WTC11 (cell line): ENCODE measurements at regions not wholly inside any gene's neighbourhood (a gene's known extent, or its start where the extent isn't known, plus 50 kb on each side); places are given as distances from the start of the nearest gene placed in this dataset.

Experiments
- ATAC-seq: fragments of 200-7000 bp; cut with Tn5 transposase; 2 replicates; pipeline ENCODE4 v1.10.0; 2021; ENCODE audit warnings: mild to moderate bottlenecking, moderate library complexity
- CTCF ChIA-PET: fragments of 300-600 bp; sonication (Branson Sonifier 250); formaldehyde crosslinking; loops from one replicate; lab custom pipeline; 2021; ENCODE audit warnings: antibody characterized with exemption; lab: Charles Lee
- POLR2A ChIA-PET: fragments of 350-600 bp; sonication (Branson Sonifier 250); formaldehyde crosslinking; loops from one replicate; lab custom pipeline; 2021; ENCODE audit warnings: antibody characterized with exemption; lab: Charles Lee
- DNase-seq: peaks from one replicate; pipeline ENCODE4 v3.0.0; 2021; ENCODE audit warnings: low spot score
- H3K27ac Mint-ChIP-seq: 2 replicates; pipeline ENCODE4 v1.8.0; 2021; ENCODE audit warnings: mixed read lengths
- H3K27me3 Mint-ChIP-seq: 2 replicates; pipeline ENCODE4 v1.8.0; 2021; ENCODE audit warnings: low read depth, mild to moderate bottlenecking, moderate library complexity, mixed read lengths
- H3K36me3 Mint-ChIP-seq: 2 replicates; pipeline ENCODE4 v1.8.0; 2021; ENCODE audit warnings: mixed read lengths
- H3K4me1 Mint-ChIP-seq: 2 replicates; pipeline ENCODE4 v1.8.0; 2022; ENCODE audit warnings: mixed read lengths
- H3K4me3 Mint-ChIP-seq: 2 replicates; pipeline ENCODE4 v1.8.0; 2021; ENCODE audit warnings: mild to moderate bottlenecking, moderate library complexity, mixed read lengths
- H3K9me3 Mint-ChIP-seq: 2 replicates; pipeline ENCODE4 v1.8.0; 2021; ENCODE audit warnings: mixed read lengths
- E2F5 ChIP-seq: sonication (generic); formaldehyde crosslinking; IDR thresholded peaks from 2 replicates; pipeline ENCODE4 v1.8.1; 2022; ENCODE audit warnings: mild to moderate bottlenecking, moderate library complexity, missing genetic modification reagents
- ELF4 ChIP-seq: sonication (generic); formaldehyde crosslinking; IDR thresholded peaks from 2 replicates; pipeline ENCODE4 v1.8.1; 2022; ENCODE audit warnings: low read depth, mild to moderate bottlenecking, moderate library complexity, missing genetic modification reagents
- FOXP4 ChIP-seq: sonication (generic); formaldehyde crosslinking; IDR thresholded peaks from 2 replicates; pipeline ENCODE4 v1.8.0; 2022; ENCODE audit warnings: mild to moderate bottlenecking, missing genetic modification reagents
- HMGXB4 ChIP-seq: sonication (generic); formaldehyde crosslinking; IDR thresholded peaks from 2 replicates; pipeline ENCODE4 v1.8.1; 2023; ENCODE audit warnings: mild to moderate bottlenecking, moderate library complexity, missing genetic modification reagents
- JAZF1 ChIP-seq: fragments of 250-450 bp; sonication (Bioruptor Pico); IDR thresholded peaks from 2 replicates; pipeline ENCODE4 v1.9.0; 2021; ENCODE audit warnings: moderate library complexity, mild to moderate bottlenecking, inconsistent platforms
- JUN ChIP-seq: sonication (generic); formaldehyde crosslinking; IDR thresholded peaks from 2 replicates; pipeline ENCODE4 v1.8.0; 2023; ENCODE audit warnings: mild to moderate bottlenecking, missing genetic modification reagents
- MAX ChIP-seq: sonication (generic); formaldehyde crosslinking; IDR thresholded peaks from 2 replicates; pipeline ENCODE4 v1.8.0; 2022; ENCODE audit warnings: mild to moderate bottlenecking, missing genetic modification reagents
- OVOL2 ChIP-seq: fragments of 250-450 bp; sonication (Bioruptor Pico); IDR thresholded peaks from 2 replicates; pipeline ENCODE4 v1.9.0; 2021; ENCODE audit warnings: mild to moderate bottlenecking, borderline replicate concordance
- PREB ChIP-seq: sonication (generic); formaldehyde crosslinking; IDR thresholded peaks from 2 replicates; pipeline ENCODE4 v1.8.1; 2022; ENCODE audit warnings: mild to moderate bottlenecking, missing genetic modification reagents, moderate library complexity, borderline replicate concordance
- PRRX2 ChIP-seq: fragments of 250-450 bp; sonication (Bioruptor Pico); IDR thresholded peaks from 2 replicates; pipeline ENCODE4 v1.8.0; 2021; ENCODE audit warnings: mild to moderate bottlenecking
- RORB ChIP-seq: fragments of 250-450 bp; sonication (Bioruptor Pico); IDR thresholded peaks from 2 replicates; pipeline ENCODE4 v1.9.0; 2021; ENCODE audit warnings: mild to moderate bottlenecking
- SMAD3 ChIP-seq: sonication (generic); formaldehyde crosslinking; IDR thresholded peaks from 2 replicates; pipeline ENCODE4 v1.8.0; 2022; ENCODE audit warnings: missing genetic modification reagents, mild to moderate bottlenecking, borderline replicate concordance
- SMAD4 ChIP-seq: sonication (generic); formaldehyde crosslinking; IDR thresholded peaks from 2 replicates; pipeline ENCODE4 v1.8.0; 2022; ENCODE audit warnings: mild to moderate bottlenecking, missing genetic modification reagents
- STAT6 ChIP-seq: sonication (generic); formaldehyde crosslinking; conservative IDR thresholded peaks from 2 replicates; pipeline ENCODE4 v1.8.1; 2023; ENCODE audit warnings: mild to moderate bottlenecking, low read depth, missing genetic modification reagents, moderate library complexity
- TCF7 ChIP-seq: sonication (generic); formaldehyde crosslinking; IDR thresholded peaks from 2 replicates; pipeline ENCODE4 v1.8.0; 2022; ENCODE audit warnings: mild to moderate bottlenecking, low read depth, missing genetic modification reagents, moderate library complexity
- TEAD4 ChIP-seq: sonication (generic); formaldehyde crosslinking; IDR thresholded peaks from 2 replicates; pipeline ENCODE4 v1.8.0; 2022; ENCODE audit warnings: mild to moderate bottlenecking, missing genetic modification reagents
- ZNF121 ChIP-seq: sonication (generic); formaldehyde crosslinking; IDR thresholded peaks from 2 replicates; pipeline ENCODE4 v1.8.0; 2023; ENCODE audit warnings: missing genetic modification reagents
- ZNF425 ChIP-seq: fragments of 250-450 bp; sonication (Bioruptor Pico); conservative IDR thresholded peaks from 2 replicates; pipeline ENCODE4 v1.9.0; 2021; ENCODE audit warnings: mild to moderate bottlenecking
- ZNF512 ChIP-seq: sonication (generic); formaldehyde crosslinking; IDR thresholded peaks from 2 replicates; pipeline ENCODE4 v1.8.1; 2022; ENCODE audit warnings: missing genetic modification reagents, borderline replicate concordance

GRCh38 chr18:73913505-73913904 lies 234.1 kb downstream of the FBXO15 start:
- TF ChIP-seq JAZF1 (CRISPR knock-in tag) (no peak), STAT6 (no peak), PRRX2 (CRISPR knock-in tag) (no peak), ELF4 (CRISPR knock-in tag) (no peak), ZNF425 (CRISPR knock-in tag) (no peak), TCF7 (CRISPR knock-in tag) (no peak), MAX (CRISPR knock-in tag) (no peak), SMAD3 (CRISPR knock-in tag) (no peak), E2F5 (CRISPR knock-in tag) (no peak), RORB (no peak), ZNF512 (CRISPR knock-in tag) (no peak)
- Mint-ChIP-seq H3K27ac (no peak overlapping the region), H3K36me3 (no peaks in the 10 kb centered on the region), H3K9me3 (no peaks in the 10 kb centered on the region), H3K27me3 (no peaks in the 10 kb centered on the region), H3K4me1 (peaks cover 5% of the 10 kb centered on the region; the same call in 1 of the 2 replicates), H3K4me3 (no peak overlapping the region)
- CTCF ChIA-PET: no interaction called here
- POLR2A ChIA-PET: no interaction called here
- ATAC-seq (no peak), DNase-seq (no peak)

GRCh38 chr18:73908323-73908722 lies 239.3 kb downstream of the FBXO15 start:
- Mint-ChIP-seq H3K9me3 (no peaks in the 10 kb centered on the region), H3K4me1 (no peaks in the 10 kb centered on the region)
- ATAC-seq: peak; percentile 95
- TF ChIP-seq PREB (no peak), ZNF121 (CRISPR knock-in tag) (peak; percentile 97), SMAD4 (CRISPR knock-in tag) (no peak), TEAD4 (no peak), OVOL2 (no peak), JAZF1 (CRISPR knock-in tag) (no peak), ZNF512 (CRISPR knock-in tag) (peak; percentile 91; the same call in 1 of the 2 replicates), JUN (CRISPR knock-in tag) (peak; percentile 71; the same call in 1 of the 2 replicates), FOXP4 (CRISPR knock-in tag) (0 out of 2 replicates have a peak, but pooled peaks have one; percentile 48), HMGXB4 (CRISPR knock-in tag) (no peak)

More at GRCh38 chr18:73908323-73908722, 239.3 kb downstream of the FBXO15 start:
- ChIA-PET POLR2A (interaction anchor here (0.6 kb wide), 1 partner anchor 115 kb away, joined by 3 read pairs; no protein-coding TSS in a partner anchor), CTCF (interaction anchor here (1.0 to 1.1 kb wide), 2 partner anchors 12 to 174 kb away, joined by 3 to 4 read pairs; no protein-coding TSS in a partner anchor)
- no peaks in the 10 kb centered on the region for H3K27me3 Mint-ChIP-seq
- no peaks in the 10 kb centered on the region for H3K36me3 Mint-ChIP-seq
- H3K4me3 Mint-ChIP-seq: no peak overlapping the region
- peak; percentile 62 for DNase-seq
- H3K27ac Mint-ChIP-seq: no peak overlapping the region
